GM21723 (cell line): ENCODE measurements at regions not wholly inside any gene's neighbourhood (a gene's known extent, or its start where the extent isn't known, plus 50 kb on each side); places are given as distances from the start of the nearest gene placed in this dataset.

Source experiments
- ATAC-seq: cut with Tn5 transposase; IDR thresholded peaks from one replicate; pipeline ENCODE4 v1.9.1; 2021; ENCODE audit warnings: mild to moderate bottlenecking, moderate library complexity; ENCODE audit not compliant: unreplicated experiment

DNA sequence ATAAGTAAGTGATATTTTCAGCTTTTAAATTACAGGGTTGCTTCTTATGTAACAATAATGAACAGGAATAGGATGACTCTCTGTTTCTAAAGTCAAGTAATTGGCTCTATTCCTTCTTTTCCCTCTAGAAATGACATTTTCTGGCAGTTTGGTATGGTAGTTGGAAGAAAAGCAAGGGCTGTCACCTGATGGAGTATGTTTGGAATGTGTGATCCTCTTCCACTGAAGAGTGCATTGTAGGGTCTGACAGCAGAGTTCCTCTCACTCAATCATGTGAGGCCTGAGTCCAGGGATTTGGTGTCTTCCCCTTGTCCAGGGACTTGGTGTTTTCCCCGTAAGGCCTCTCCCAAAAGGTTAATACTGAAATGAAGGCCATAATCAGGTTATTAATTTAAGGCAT is 233.8 kb upstream of the FBXL7 start:
- no peak for ATAC-seq

GRCh38 chr5:15263942-15264341 is 236.0 kb upstream of the FBXL7 start:
- ATAC-seq, result no peak

- ATAC-seq, result no peak
These were observed 236.6 kb upstream of the FBXL7 start for GRCh38 chr5:15263406-15263805.

- no peak for ATAC-seq
These were observed 238.5 kb upstream of the FBXL7 start for GRCh38 chr5:15261269-15261995.

DNA sequence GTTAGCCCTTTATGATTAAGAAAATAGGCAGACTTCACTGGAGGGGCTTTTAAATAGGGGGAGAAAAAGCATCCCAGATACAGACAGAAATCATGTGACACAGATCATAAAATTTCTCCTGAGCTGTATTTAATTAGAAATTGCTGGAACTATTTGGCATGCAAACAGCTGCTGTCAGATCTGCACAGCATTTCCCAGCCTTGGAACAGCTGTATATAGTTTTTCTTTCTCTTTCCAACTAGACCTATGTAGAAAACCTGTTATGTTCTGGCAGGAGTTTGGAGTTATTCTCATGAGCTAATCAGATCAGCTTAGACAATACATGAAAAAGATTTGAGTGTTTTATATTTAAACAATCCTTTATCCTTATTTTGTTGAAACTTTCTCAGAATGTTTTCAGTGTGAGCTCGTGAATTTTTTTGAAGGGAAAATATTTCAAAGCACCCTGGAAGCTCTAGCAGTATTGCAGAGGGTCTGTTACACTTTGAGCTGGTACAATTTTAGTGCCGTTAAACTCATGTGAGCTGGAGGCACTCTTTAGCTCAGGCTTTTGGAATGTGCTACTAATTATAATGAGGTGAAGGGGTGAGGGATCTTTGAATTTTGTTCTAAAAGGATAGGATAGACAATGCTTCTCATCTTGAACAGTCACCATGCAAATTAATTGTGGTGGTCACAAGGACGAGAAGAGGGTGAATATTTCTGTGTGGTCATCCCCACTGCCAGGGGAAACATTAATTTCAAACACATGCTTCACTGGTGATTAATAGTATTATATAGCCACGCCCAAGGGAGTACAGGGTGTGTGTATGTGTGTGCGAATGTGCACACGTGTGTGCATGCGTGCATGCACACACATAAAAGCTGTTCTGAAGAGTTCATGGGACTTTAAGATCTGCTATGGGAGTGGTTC is 239.4 kb upstream of the FBXL7 start:
- no peak for ATAC-seq

DNA sequence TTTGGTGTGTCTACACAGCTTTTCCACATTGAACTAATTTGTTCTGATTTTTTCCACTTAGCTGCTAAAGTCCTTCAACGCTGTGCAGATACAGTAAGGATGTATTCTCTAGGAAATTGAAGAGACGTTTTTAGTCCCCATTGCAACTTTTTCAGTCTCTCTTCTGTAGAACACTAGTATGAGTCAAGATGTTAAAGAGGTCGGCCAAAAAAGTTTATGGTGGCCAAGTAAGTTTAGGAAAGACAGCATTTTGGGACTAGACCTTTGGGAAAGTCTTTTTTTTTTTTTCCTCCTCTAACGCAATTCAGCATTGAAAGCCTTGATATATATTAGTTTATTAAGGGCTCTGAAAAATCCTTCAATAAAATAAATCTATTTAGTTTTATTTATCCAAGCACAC is 243.5 kb upstream of the FBXL7 start:
- no peak for ATAC-seq

- no peak for ATAC-seq
These were observed 244.4 kb upstream of the FBXL7 start for GRCh38 chr5:15255576-15255975.

DNA sequence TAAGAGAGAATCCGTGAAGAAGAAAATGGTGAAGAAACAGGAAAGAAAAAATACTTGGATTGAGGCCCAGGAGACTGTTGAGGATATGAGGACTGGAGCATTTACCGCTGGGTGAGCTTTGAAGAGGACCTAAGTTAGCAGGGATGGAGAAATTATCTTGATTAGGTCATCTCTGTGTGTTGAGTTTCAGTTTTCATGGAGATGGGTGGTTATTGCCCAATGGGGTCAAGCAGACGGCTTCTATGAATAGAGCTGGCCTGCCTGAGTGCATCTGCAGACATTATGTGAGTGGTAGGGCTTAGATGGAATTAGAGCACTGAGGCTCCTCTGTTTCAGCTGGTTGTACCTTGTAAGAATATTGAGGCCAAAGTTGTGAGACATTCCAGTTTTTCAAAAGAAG is 245.4 kb upstream of the FBXL7 start:
- no peak for ATAC-seq

DNA sequence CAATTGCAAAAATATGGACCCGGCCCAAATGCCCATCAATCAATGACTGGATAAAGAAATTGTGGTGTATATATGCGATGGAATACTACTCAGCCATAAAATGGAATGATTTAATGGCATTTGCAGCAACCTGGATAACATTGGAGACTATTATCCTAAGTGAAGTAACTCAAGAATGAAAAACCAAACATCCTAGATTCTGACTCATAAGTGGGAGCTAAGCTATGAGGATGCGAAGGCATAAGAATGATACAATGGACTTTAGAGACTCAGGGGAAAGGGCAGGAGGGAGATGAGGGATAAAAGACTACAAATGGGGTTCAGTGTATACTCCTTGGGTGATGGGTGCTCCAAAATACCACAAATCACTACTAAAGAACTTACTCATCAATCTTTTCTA is 247.6 kb upstream of the FBXL7 start:
- no peak for ATAC-seq

- ATAC-seq, result no peak
These were observed 250.8 kb upstream of the FBXL7 start for GRCh38 chr5:15249152-15249551.

- ATAC-seq, result no peak
These were observed 251.2 kb upstream of the FBXL7 start for GRCh38 chr5:15248731-15249130.

DNA sequence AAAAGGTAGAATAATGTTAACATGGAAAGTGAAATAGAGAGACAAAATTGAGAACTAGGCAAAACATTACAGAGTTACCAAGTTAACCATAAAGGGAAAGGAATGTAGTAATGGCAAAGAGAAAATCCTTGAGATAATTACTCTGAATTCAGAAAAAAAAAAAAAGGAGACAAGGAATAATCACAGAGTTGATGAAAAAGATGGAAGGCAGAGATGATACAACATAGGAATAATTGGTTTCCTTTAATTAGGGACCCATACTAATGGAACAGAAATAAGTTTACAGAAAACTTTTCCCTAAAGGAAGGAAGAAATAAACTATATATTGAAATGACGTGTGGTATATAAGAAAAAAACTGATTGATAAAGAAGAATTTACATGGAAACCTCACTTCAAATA is 254.1 kb upstream of the FBXL7 start:
- ATAC-seq, result no peak

DNA sequence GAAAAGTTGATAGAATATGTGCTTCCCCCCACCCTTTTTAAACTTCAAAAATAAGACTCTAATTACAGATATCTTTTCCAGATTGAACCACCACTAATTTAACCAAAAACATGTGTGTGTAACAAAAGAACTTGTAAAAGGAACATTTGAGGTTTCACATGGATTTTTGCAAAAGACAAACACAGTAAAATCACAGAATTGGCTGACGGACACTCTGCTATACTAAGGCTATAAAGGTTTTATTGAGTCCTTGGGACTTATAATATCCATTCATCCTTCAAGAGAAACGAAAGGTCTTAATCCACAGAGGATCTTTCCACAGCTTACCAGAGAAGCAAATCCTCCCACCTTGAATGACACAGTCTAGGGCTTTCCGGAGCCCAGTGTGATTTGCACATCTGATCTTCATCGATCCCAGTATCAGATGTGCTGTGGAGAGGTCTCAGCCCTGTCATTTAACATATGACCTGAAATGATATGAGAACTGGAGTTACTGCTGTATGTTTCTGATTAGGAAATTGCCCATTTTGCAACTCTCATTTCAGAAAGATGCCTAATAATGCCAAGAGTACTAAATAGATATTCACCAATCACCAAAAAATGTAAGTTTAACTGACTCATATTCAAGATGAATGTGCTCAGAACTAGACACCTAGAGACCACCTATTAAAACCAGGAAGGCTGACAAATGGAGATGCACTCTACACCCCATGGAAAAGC is 256.5 kb upstream of the FBXL7 start:
- ATAC-seq, result no peak

GRCh38 chr5:15241216-15241821 is 258.7 kb upstream of the FBXL7 start:
- ATAC-seq, result no peak

DNA sequence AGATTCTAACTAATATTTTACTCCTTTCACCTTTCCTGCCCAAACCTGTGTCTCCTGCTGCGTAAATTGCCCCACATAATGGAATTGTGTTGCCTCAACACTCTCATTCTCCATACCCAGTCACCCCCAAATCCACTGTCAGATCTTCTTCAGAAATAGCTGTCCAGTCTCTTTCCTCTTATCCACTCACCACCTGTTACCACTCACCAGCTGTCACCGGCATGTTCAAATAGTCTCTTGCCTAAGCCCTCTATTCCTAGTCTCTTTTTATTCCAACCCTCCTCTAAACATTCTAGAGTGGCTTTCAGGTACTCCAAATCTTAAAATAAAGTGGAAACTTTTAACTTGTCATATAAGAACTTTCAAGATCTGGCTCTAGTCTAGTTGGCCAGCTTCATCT is 262.0 kb upstream of the FBXL7 start:
- no peak for ATAC-seq

- ATAC-seq, result no peak
These were observed 263.0 kb upstream of the FBXL7 start for GRCh38 chr5:15236911-15237508.

DNA sequence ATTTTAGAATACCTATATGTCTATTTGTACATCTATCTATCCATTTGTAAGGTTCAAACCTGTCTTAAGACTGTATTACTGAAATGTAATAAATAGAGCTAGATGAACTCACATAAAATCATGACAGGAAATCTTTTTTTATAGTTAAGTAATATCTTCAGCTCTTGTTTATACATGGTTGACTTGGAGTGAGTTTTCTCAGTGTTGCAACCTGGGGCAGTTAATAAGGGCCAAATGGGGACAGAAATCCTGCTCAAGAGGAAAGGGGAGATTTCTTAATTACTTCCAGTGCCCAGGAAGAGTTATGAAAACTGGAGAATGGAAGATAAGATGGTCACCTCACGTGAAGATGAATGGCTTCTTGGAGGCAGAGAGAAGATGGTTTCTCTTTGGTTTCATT is 265.1 kb upstream of the FBXL7 start:
- ATAC-seq, result no peak

GRCh38 chr5:15234366-15234765 is 265.6 kb upstream of the FBXL7 start:
- no peak for ATAC-seq

DNA sequence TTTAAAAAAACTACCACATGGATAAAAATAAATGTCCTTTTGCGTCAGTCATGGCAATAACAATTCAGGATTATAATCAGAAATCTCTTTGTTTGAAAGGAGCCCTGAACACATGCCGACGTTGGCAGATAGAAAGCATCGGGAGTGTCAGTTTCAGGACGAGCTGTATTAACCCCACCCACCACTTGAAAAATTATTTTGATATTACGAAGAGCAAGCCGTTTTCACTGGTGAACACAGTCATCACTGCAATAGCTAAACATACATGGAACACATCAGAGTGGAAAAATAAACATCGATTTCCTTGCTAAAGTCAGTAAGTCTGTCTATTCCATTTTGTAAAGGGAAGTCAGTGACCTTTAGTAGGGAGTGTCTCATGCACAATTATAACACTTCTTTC is 266.4 kb upstream of the FBXL7 start:
- no peak for ATAC-seq

DNA sequence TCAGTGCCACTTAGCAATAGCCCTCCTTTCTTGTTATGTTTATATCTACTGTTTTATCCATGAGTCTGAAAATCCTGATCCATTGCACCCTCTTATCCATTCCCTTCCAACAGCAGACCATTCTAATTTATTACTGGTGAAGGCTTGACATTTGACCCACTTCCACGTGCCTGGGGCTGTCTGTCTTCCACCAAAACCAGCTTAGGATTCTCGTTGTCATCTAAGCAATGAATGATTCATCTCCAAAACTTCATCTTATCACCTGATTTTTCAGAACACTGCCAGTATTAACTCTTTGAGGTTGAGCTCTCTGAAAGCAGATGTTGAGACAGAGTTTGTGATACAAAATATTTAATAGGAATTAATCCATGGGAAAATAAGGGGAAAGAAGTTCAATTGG is 277.8 kb upstream of the FBXL7 start:
- no peak for ATAC-seq

GRCh38 chr5:15220642-15221173 is 279.3 kb upstream of the FBXL7 start:
- ATAC-seq, result no peak
